ENCODE measurements at regions not wholly inside any gene's neighbourhood (a gene's known extent, or its start where the extent isn't known, plus 50 kb on each side); places are given as distances from the start of the nearest gene placed in this dataset.

DNA sequence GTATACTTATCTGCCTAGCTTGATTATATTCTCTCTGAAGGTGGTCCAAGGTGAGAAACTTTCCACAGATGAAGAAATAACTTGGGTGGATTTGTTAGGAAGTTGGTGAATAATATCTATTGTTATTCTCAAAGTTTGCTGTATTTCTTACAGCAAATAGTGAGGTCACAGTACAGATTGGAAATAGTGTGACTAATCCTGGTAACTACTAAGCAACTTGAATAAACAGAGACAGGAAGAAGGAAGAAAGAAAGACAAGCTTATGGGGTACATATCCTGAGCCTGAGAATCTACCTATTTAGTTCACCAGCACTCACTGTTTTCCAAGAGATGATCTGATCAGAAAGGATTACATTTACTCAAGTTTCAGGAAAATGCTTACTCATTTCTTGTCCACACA lies 1416.1 kb downstream of the RPA4 start:
- TF ChIP-seq HNRNPL (IDR thresholded peaks at IDR 0.05; ENCODE audit: low read depth, low read length): no peak
- no peak for TF ChIP-seq GABPA (tag; conservative IDR thresholded peaks at IDR 0.05; ENCODE audit: low read depth)
- TF ChIP-seq U2AF2 (optimal IDR thresholded peaks at IDR 0.05; ENCODE audit: low read depth, low read length): no peak
- TF ChIP-seq SRSF3 (IDR thresholded peaks at IDR 0.05; ENCODE audit: insufficient read depth, low read length): no peak
- no peak for TF ChIP-seq HDAC2 (IDR thresholded peaks at IDR 0.05)
- TF ChIP-seq PRPF4 (IDR thresholded peaks at IDR 0.05; ENCODE audit: insufficient read depth, low read depth, low read length, poor library complexity, severe bottlenecking): no peak
- TF ChIP-seq, protein P1, sequence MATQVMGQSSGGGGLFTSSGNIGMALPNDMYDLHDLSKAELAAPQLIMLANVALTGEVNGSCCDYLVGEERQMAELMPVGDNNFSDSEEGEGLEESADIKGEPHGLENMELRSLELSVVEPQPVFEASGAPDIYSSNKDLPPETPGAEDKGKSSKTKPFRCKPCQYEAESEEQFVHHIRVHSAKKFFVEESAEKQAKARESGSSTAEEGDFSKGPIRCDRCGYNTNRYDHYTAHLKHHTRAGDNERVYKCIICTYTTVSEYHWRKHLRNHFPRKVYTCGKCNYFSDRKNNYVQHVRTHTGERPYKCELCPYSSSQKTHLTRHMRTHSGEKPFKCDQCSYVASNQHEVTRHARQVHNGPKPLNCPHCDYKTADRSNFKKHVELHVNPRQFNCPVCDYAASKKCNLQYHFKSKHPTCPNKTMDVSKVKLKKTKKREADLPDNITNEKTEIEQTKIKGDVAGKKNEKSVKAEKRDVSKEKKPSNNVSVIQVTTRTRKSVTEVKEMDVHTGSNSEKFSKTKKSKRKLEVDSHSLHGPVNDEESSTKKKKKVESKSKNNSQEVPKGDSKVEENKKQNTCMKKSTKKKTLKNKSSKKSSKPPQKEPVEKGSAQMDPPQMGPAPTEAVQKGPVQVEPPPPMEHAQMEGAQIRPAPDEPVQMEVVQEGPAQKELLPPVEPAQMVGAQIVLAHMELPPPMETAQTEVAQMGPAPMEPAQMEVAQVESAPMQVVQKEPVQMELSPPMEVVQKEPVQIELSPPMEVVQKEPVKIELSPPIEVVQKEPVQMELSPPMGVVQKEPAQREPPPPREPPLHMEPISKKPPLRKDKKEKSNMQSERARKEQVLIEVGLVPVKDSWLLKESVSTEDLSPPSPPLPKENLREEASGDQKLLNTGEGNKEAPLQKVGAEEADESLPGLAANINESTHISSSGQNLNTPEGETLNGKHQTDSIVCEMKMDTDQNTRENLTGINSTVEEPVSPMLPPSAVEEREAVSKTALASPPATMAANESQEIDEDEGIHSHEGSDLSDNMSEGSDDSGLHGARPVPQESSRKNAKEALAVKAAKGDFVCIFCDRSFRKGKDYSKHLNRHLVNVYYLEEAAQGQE (IDR thresholded peaks at IDR 0.05; ENCODE audit: borderline replicate concordance): no peak
- TF ChIP-seq, protein P1 (CRISPR knock-in tag; IDR thresholded peaks at IDR 0.05; ENCODE audit: low read depth): no peak
- TF ChIP-seq, protein P2, sequence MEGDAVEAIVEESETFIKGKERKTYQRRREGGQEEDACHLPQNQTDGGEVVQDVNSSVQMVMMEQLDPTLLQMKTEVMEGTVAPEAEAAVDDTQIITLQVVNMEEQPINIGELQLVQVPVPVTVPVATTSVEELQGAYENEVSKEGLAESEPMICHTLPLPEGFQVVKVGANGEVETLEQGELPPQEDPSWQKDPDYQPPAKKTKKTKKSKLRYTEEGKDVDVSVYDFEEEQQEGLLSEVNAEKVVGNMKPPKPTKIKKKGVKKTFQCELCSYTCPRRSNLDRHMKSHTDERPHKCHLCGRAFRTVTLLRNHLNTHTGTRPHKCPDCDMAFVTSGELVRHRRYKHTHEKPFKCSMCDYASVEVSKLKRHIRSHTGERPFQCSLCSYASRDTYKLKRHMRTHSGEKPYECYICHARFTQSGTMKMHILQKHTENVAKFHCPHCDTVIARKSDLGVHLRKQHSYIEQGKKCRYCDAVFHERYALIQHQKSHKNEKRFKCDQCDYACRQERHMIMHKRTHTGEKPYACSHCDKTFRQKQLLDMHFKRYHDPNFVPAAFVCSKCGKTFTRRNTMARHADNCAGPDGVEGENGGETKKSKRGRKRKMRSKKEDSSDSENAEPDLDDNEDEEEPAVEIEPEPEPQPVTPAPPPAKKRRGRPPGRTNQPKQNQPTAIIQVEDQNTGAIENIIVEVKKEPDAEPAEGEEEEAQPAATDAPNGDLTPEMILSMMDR (IDR thresholded peaks at IDR 0.05 in 2 of 3, conservative IDR thresholded peaks at IDR 0.05 in 1 of 3; ENCODE audit: insufficient read depth in 2 of 3, low read depth in 1 of 3, low read length in 3 of 3): no peak
